NOMO-1 treated with DMSO at 0.1 percent for 48 hours (cell line): ENCODE measurements at regions not wholly inside any gene's neighbourhood (a gene's known extent, or its start where the extent isn't known, plus 50 kb on each side); places are given as distances from the start of the nearest gene placed in this dataset.
"Not testable (repeated sequence)": the region's sequence is repeated elsewhere in the genome, so short reads cannot be mapped to it uniquely, and the experiment has no call there.

Experiments
- DNase-seq: peaks from one replicate; lab custom pipeline; 2025; ENCODE audit not compliant: unreplicated experiment; lab: John Stamatoyannopoulos, UW

GRCh38 chr22:22122348-22123117, 122.1 kb upstream of the VPREB1 start:
- no peak for DNase-seq

GRCh38 chr22:22121445-22121844, 123.1 kb upstream of the VPREB1 start:
- DNase-seq = no peak

GRCh38 chr22:22120160-22120559, 124.4 kb upstream of the VPREB1 start:
- no peak for DNase-seq

- no peak for DNase-seq
Measured at GRCh38 chr22:22118987-22119386, 125.6 kb upstream of the VPREB1 start.

- DNase-seq = peak; percentile 24
Measured at GRCh38 chr22:22117864-22118544, 126.6 kb upstream of the VPREB1 start.

- DNase-seq = not testable (repeated sequence)
Measured at GRCh38 chr22:22116997-22117770, 127.4 kb upstream of the VPREB1 start.

- DNase-seq = no peak
Measured at GRCh38 chr22:22113701-22114100, 130.9 kb upstream of the VPREB1 start.

GRCh38 chr22:22112533-22113294, 130.1 kb upstream of the TOP3B start:
- DNase-seq = no peak

- no peak for DNase-seq
Measured at GRCh38 chr22:22111983-22112382, 129.4 kb upstream of the TOP3B start.

- no peak for DNase-seq
Measured at GRCh38 chr22:22111267-22111751, 128.7 kb upstream of the TOP3B start.

- DNase-seq = peak; percentile 83
Measured at GRCh38 chr22:22110548-22111266, 128.1 kb upstream of the TOP3B start.

- DNase-seq = no peak
Measured at GRCh38 chr22:22109693-22110466, 127.3 kb upstream of the TOP3B start.

- DNase-seq = no peak
Measured at GRCh38 chr22:22106855-22107254, 124.3 kb upstream of the TOP3B start.

GRCh38 chr22:22105364-22105763, 122.8 kb upstream of the TOP3B start:
- no peak for DNase-seq

GRCh38 chr22:22103078-22103875, 120.7 kb upstream of the TOP3B start:
- peak; percentile 82 for DNase-seq

GRCh38 chr22:22099833-22100812, 117.5 kb upstream of the TOP3B start:
- peak; percentile 46 for DNase-seq

GRCh38 chr22:22099194-22099486, 116.6 kb upstream of the TOP3B start:
- peak; percentile 80 for DNase-seq
